ENCODE measurements at regions not wholly inside any gene's neighbourhood (a gene's known extent, or its start where the extent isn't known, plus 50 kb on each side); places are given as distances from the start of the nearest gene placed in this dataset.
"Not testable (repeated sequence)": the region's sequence is repeated elsewhere in the genome, so short reads cannot be mapped to it uniquely, and the experiment has no call there.

- TF ChIP-seq CTCF (IDR thresholded peaks at IDR 0.05) (no peak), POLR2A (IDR thresholded peaks at IDR 0.05) (no peak)
- no peak overlapping the region for H3K4me3 ChIP-seq
- no peaks in the 10 kb centered on the region for H3K4me1 ChIP-seq
- intact Hi-C loops (cut with DNase I), result no loop called here
- H3K27me3 ChIP-seq, result no peaks in the 10 kb centered on the region
- H3K36me3 ChIP-seq, result no peaks in the 10 kb centered on the region
- H3K9me3 ChIP-seq, result no peaks in the 10 kb centered on the region
- no peak overlapping the region for H3K27ac ChIP-seq
- ATAC-seq (no peak), DNase-seq (no peak)
These were observed 732.1 kb downstream of the MAT2B start for GRCh38 chr5:164237486-164237885.

GRCh38 chr5:164251781-164252180 is 746.4 kb downstream of the MAT2B start:
- H3K4me1 ChIP-seq; H3K27ac ChIP-seq; H3K4me3 ChIP-seq; H3K9me3 ChIP-seq; H3K27me3 ChIP-seq; intact Hi-C loops (cut with DNase I); ATAC-seq; DNase-seq; H3K36me3 ChIP-seq: not testable (repeated sequence)

GRCh38 chr5:164253764-164254163 is 748.3 kb downstream of the MAT2B start:
- no peaks in the 10 kb centered on the region for H3K4me1 ChIP-seq
- H3K27ac ChIP-seq, result no peak overlapping the region
- no peaks in the 10 kb centered on the region for H3K36me3 ChIP-seq
- TF ChIP-seq POLR2A (IDR thresholded peaks at IDR 0.05) (no peak), CTCF (IDR thresholded peaks at IDR 0.05) (no peak)
- H3K9me3 ChIP-seq, result no peaks in the 10 kb centered on the region
- no peak for ATAC-seq
- 68% methylated on average over 3 of the region's 3 CpGs for whole genome bisulfite sequencing (ENCODE audit: insufficient coverage, low coverage, low lambda C conversion rate, missing lambda C conversion rate)
- H3K27me3 ChIP-seq, result no peaks in the 10 kb centered on the region
- intact Hi-C loops (cut with DNase I), result no loop called here
- H3K4me3 ChIP-seq, result no peak overlapping the region
- DNase-seq, result no peak

- intact Hi-C loops (cut with DNase I), result no loop called here
- WGBS (ENCODE audit: insufficient coverage, low coverage, low lambda C conversion rate, missing lambda C conversion rate), result 46% methylated on average over 3 of the region's 3 CpGs
- no peaks in the 10 kb centered on the region for H3K27me3 ChIP-seq
- no peak overlapping the region for H3K4me3 ChIP-seq
- H3K36me3 ChIP-seq, result no peaks in the 10 kb centered on the region
- no peaks in the 10 kb centered on the region for H3K4me1 ChIP-seq
- no peaks in the 10 kb centered on the region for H3K9me3 ChIP-seq
- ATAC-seq, result no peak
- DNase-seq, result no peak
- no peak overlapping the region for H3K27ac ChIP-seq
- TF ChIP-seq POLR2A (IDR thresholded peaks at IDR 0.05) (no peak), CTCF (IDR thresholded peaks at IDR 0.05) (no peak)
These were observed 750.3 kb downstream of the MAT2B start for GRCh38 chr5:164255598-164256213.

DNA sequence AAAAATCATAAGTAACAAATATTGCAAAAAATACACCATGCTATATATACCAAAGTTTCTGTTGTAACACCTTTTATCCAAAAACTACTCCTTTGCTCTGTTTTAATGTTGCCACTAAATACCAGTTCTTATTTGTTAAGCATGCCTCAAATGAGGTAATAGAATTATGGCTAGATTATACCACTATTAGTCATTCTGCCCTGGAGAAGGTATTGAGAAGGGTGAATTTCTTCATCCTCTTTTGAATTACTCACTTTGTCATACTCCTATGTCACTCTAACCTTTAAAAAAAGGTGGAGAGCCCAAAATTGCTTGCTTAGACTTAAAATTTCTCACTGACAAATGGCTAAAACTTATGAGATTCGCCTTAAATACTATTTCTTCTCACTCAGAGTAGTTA is 750.9 kb downstream of the MAT2B start:
- intact Hi-C loops (cut with DNase I), result no loop called here
- DNase-seq, result no peak

More for the DNA sequence above, 750.9 kb downstream of the MAT2B start:
- ATAC-seq, result no peak
- TF ChIP-seq CTCF (IDR thresholded peaks at IDR 0.05), result no peak
- no peak for TF ChIP-seq POLR2A (IDR thresholded peaks at IDR 0.05)
- WGBS (ENCODE audit: insufficient coverage, low coverage, low lambda C conversion rate, missing lambda C conversion rate), result 24% methylated on average over 1 of the region's 1 CpG
- Histone ChIP-seq H3K36me3 (no peaks in the 10 kb centered on the region), H3K4me1 (no peaks in the 10 kb centered on the region), H3K27me3 (no peaks in the 10 kb centered on the region), H3K27ac (no peak overlapping the region), H3K9me3 (no peaks in the 10 kb centered on the region), H3K4me3 (no peak overlapping the region)
